ENCODE measurements at regions not wholly inside any gene's neighbourhood (a gene's known extent, or its start where the extent isn't known, plus 50 kb on each side); places are given as distances from the start of the nearest gene placed in this dataset.

- TF ChIP-seq POU6F1 (CRISPR knock-in tag; IDR thresholded peaks at IDR 0.05; ENCODE audit: borderline replicate concordance, low read depth) (no peak), TCF4 (CRISPR knock-in tag; IDR thresholded peaks at IDR 0.05; ENCODE audit: borderline replicate concordance) (peak; percentile 50; the same call in 1 of the 2 replicates)
- ATAC-seq, result no peak
Measured at GRCh38 chr18:64592246-64592645, 443.4 kb upstream of the LINC00305 start.

- no peak for ATAC-seq
- no peak for TF ChIP-seq TSHZ2 (CRISPR knock-in tag; IDR thresholded peaks at IDR 0.05)
- no peak for TF ChIP-seq PATZ1 (CRISPR knock-in tag; IDR thresholded peaks at IDR 0.05; ENCODE audit: borderline replicate concordance)
- TF ChIP-seq CSRNP3 (CRISPR knock-in tag; IDR thresholded peaks at IDR 0.05), result no peak
Measured at GRCh38 chr18:64589000-64589399, 440.1 kb upstream of the LINC00305 start.

GRCh38 chr18:64566456-64566855, 417.6 kb upstream of the LINC00305 start:
- ATAC-seq, result no peak
- TF ChIP-seq ZNF70 (CRISPR knock-in tag; IDR thresholded peaks at IDR 0.05), result no peak
- TF ChIP-seq CSDC2 (CRISPR knock-in tag; IDR thresholded peaks at IDR 0.05), result no peak
- TF ChIP-seq ZNF8 (CRISPR knock-in tag; IDR thresholded peaks at IDR 0.05), result no peak
- no peak for TF ChIP-seq TOX (CRISPR knock-in tag; IDR thresholded peaks at IDR 0.05; ENCODE audit: borderline replicate concordance)
- TF ChIP-seq ARNTL (CRISPR knock-in tag; IDR thresholded peaks at IDR 0.05; ENCODE audit: borderline replicate concordance, low read depth), result no peak
- no peak for TF ChIP-seq BACH2 (CRISPR knock-in tag; IDR thresholded peaks at IDR 0.05; ENCODE audit: borderline replicate concordance)

GRCh38 chr18:64562651-64563050, 413.8 kb upstream of the LINC00305 start:
- no peak for TF ChIP-seq ZC3H10 (CRISPR knock-in tag; IDR thresholded peaks at IDR 0.05)
- TF ChIP-seq TSHZ2 (CRISPR knock-in tag; IDR thresholded peaks at IDR 0.05), result no peak
- TF ChIP-seq CREB5 (CRISPR knock-in tag; IDR thresholded peaks at IDR 0.05; ENCODE audit: low read depth), result no peak
- no peak for TF ChIP-seq ZNF70 (CRISPR knock-in tag; IDR thresholded peaks at IDR 0.05)
- TF ChIP-seq ZFP3 (CRISPR knock-in tag; IDR thresholded peaks at IDR 0.05), result no peak
- no peak for TF ChIP-seq CSRNP3 (CRISPR knock-in tag; IDR thresholded peaks at IDR 0.05)
- TF ChIP-seq ZNF565 (CRISPR knock-in tag; conservative IDR thresholded peaks at IDR 0.05; ENCODE audit: low read depth), result no peak
- no peak for TF ChIP-seq ISL1 (CRISPR knock-in tag; IDR thresholded peaks at IDR 0.05)
- no peak for TF ChIP-seq TOX (CRISPR knock-in tag; IDR thresholded peaks at IDR 0.05; ENCODE audit: borderline replicate concordance)
- TF ChIP-seq PATZ1 (CRISPR knock-in tag; IDR thresholded peaks at IDR 0.05; ENCODE audit: borderline replicate concordance), result no peak
- ATAC-seq, result no peak
